ENCODE measurements at regions not wholly inside any gene's neighbourhood (a gene's known extent, or its start where the extent isn't known, plus 50 kb on each side); places are given as distances from the start of the nearest gene placed in this dataset.

- no peak for DNase-seq (ENCODE audit: low read depth, low spot score)
These were observed 323.4 kb upstream of the SEMA3D start for GRCh38 chr7:85510287-85510686.

- peak; percentile 5 for DNase-seq (ENCODE audit: low read depth, low spot score)
These were observed 322.6 kb upstream of the SEMA3D start for GRCh38 chr7:85509476-85509875.

- DNase-seq (ENCODE audit: low read depth, low spot score), result no peak
These were observed 322.0 kb upstream of the SEMA3D start for GRCh38 chr7:85508642-85509410.

GRCh38 chr7:85498031-85498430 lies 311.2 kb upstream of the SEMA3D start:
- DNase-seq (ENCODE audit: low read depth, low spot score), result no peak

- DNase-seq (ENCODE audit: low read depth, low spot score), result no peak
These were observed 302.6 kb upstream of the SEMA3D start for GRCh38 chr7:85489498-85489897.

GRCh38 chr7:85488406-85488805 lies 301.6 kb upstream of the SEMA3D start:
- DNase-seq (ENCODE audit: low read depth, low spot score), result no peak

- no peak for DNase-seq (ENCODE audit: low read depth, low spot score)
These were observed 296.3 kb upstream of the SEMA3D start for GRCh38 chr7:85483177-85483576.

GRCh38 chr7:85480666-85481065 lies 293.8 kb upstream of the SEMA3D start:
- DNase-seq (ENCODE audit: low read depth, low spot score), result no peak

- no peak for DNase-seq (ENCODE audit: low read depth, low spot score)
These were observed 293.2 kb upstream of the SEMA3D start for GRCh38 chr7:85479918-85480643.

- no peak for DNase-seq (ENCODE audit: low read depth, low spot score)
These were observed 291.7 kb upstream of the SEMA3D start for GRCh38 chr7:85478530-85478929.

GRCh38 chr7:85475476-85475875 lies 288.6 kb upstream of the SEMA3D start:
- DNase-seq (ENCODE audit: low read depth, low spot score), result no peak

GRCh38 chr7:85475071-85475470 lies 288.2 kb upstream of the SEMA3D start:
- no peak for DNase-seq (ENCODE audit: low read depth, low spot score)

- DNase-seq (ENCODE audit: low read depth, low spot score), result no peak
These were observed 287.4 kb upstream of the SEMA3D start for GRCh38 chr7:85474234-85474633.

- no peak for DNase-seq (ENCODE audit: low read depth, low spot score)
These were observed 284.9 kb upstream of the SEMA3D start for GRCh38 chr7:85471740-85472139.

- DNase-seq (ENCODE audit: low read depth, low spot score), result no peak
These were observed 284.5 kb upstream of the SEMA3D start for GRCh38 chr7:85471307-85471706.

- DNase-seq (ENCODE audit: low read depth, low spot score), result no peak
These were observed 282.7 kb upstream of the SEMA3D start for GRCh38 chr7:85469446-85470010.

GRCh38 chr7:85464042-85464651 lies 277.3 kb upstream of the SEMA3D start:
- DNase-seq (ENCODE audit: low read depth, low spot score), result no peak

- no peak for DNase-seq (ENCODE audit: low read depth, low spot score)
These were observed 275.8 kb upstream of the SEMA3D start for GRCh38 chr7:85462671-85463070.

- DNase-seq (ENCODE audit: low read depth, low spot score), result peak; percentile 25
These were observed 271.1 kb upstream of the SEMA3D start for GRCh38 chr7:85457911-85458310.

- DNase-seq (ENCODE audit: low read depth, low spot score), result no peak
These were observed 269.4 kb upstream of the SEMA3D start for GRCh38 chr7:85456254-85456653.

GRCh38 chr7:85454904-85455303 lies 268.0 kb upstream of the SEMA3D start:
- DNase-seq (ENCODE audit: low read depth, low spot score), result no peak

- DNase-seq (ENCODE audit: low read depth, low spot score), result no peak
These were observed 265.8 kb upstream of the SEMA3D start for GRCh38 chr7:85452674-85453073.

Data from ELF-1 (cell line).